HPDE6-E6E7 (cell line): ENCODE measurements at regions not wholly inside any gene's neighbourhood (a gene's known extent, or its start where the extent isn't known, plus 50 kb on each side); places are given as distances from the start of the nearest gene placed in this dataset.
A peak's percentile ranks its signal among the peaks of the same experiment; 100 is the strongest.
"Not testable (repeated sequence)": the region's sequence is repeated elsewhere in the genome, so short reads cannot be mapped to it uniquely, and the experiment has no call there.

Experiments used
- DNase-seq: peaks from one replicate; pipeline ENCODE4 v3.0.0; 2011; ENCODE audit warnings: missing footprints; ENCODE audit errors: extremely low spot score

DNA sequence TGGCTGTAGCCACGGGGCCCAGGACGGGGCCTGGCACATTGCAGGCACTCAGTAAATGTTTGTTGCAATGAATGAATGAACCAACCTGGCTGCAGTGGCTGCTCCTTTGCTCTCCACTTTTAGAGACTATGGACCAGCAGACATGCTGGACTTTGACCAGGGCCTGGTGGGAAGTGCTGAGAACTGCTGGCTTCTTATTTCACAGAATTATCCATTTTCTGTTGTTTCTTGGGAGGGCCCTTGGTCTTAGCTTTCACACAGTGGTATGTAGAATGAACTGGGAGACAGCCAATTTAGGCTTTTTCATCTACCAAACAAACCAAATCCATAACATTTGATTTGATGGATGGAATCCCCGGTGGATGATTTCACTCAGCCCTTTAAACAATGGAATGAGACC, 78.0 kb upstream of the LHFPL2 start:
- DNase-seq = no peak

DNA sequence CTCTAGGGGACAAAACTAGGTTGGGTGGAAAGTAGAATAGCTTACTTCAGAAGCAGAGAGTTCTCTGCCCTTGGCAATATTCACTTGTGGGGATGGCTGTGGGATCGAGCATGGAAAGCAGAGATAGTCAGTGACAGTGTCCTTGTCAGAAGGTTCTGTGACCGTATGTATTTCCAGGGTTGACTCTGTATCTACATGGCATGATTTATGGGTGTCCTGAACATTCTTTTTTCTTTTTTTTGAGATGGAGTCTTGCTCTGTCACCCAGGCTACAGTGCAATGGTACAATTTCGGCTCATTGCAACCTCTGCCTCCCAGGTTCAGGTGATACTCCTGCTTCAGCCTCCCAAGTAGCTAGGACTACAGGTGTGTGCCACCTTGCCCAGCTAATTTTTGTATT, 77.4 kb upstream of the LHFPL2 start:
- no peak for DNase-seq

DNA sequence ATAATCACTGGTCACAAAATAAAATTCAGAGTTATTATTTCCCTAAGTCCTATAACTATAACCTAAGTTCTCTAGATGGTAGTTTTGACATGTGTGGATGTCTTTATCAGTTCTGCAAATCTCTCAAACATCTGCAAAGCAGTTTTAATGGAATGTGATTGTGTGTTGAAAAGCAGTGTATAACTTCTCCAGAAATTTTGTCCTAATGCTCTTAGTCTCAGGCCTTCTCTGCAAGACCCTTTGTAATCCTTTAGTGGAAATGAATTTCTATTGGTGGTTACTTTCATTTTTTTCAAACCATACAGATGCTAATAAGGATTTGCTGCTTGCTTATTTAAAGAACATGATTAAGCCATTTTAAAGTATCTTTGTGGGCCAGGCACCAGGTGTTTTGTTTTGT, 75.5 kb upstream of the LHFPL2 start:
- no peak for DNase-seq

DNA sequence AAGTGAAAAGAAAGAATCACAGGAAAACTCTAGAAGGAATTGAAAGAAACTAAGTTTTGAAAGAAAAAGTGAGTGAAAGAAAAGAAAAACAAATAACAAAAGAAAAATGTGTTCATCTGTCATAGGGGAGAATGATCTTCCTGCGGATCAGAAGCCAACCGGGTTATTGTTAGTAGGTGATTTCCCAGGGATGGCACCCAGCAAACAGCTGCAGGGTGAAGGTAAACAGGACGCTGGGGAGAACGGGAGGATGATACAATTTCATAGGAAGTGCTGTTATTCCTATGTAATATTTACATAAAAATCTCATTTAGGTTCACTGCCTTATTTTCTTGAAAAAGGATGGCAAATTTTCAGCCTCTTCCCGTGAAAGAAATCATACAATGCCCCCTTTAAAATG, 72.4 kb upstream of the LHFPL2 start:
- DNase-seq = no peak

DNA sequence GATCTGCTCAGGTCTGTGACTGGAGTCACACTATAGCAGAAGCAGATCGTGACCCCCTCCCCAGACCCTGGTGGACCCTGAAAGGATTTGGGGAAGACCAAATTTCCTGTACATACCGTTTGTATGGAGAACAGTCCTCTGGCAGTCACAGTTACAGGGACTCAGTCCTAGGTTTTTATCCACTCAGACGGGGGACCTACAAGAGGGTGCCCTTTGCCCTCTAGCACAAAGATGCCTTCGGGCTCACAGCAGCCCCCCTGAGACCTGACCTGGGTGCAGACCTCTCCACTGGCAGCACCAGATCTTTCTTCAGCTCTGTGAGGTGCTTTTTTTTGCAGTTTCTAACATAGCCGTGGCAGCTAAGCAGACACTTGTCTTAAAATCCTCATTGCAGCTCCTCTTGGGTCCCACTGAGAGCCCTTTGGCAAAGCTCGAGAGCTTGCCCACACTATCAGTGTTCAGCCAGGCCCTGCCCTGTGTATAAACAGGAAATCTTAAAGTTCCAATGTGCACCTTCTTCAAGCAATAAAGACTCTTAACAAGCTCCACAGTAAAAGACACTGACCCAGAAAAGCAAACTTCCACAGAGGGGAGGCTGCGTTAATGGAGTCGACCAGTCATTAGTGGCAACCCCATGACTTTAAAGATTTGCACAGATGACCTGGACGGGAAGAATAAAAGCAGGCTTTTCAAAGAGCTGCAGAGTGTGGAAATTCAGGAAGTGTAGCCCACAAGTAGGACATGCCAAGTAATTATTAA, 71.8 kb upstream of the LHFPL2 start:
- DNase-seq = no peak

DNA sequence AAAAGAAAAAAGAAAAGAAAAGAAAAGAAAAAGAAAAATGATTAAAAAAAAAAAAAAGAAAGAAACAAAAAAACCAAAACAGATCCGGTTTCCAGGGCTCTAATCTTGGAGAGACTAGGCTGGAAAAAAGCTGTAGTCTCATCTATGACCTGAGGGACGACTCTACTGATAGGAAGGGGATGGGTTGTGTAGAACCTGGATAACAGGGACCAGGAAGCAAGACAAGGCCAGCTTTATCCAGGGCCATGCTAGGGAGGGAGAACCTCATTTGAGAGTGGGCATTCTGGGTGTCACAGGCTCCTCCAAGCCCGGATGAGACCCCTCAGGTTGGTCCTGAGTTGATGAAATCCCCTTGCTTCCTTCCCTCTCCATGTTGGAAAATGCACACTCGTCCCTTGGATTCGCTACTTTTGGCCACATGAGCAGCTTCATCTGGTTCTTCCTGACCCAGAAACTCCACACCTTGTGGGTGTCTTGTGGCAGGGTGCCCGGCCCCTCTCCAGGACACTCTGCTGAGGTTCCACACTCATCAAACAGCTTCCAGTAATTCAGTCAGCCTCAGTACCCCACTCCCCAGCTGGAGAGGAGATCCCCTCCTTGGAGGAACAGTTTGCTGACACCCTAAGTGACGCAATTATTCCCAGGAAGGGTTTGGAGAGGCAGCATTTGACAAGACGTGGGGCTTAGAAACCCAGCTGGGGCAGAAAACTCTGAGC, 71.1 kb upstream of the LHFPL2 start:
- DNase-seq = no peak

DNA sequence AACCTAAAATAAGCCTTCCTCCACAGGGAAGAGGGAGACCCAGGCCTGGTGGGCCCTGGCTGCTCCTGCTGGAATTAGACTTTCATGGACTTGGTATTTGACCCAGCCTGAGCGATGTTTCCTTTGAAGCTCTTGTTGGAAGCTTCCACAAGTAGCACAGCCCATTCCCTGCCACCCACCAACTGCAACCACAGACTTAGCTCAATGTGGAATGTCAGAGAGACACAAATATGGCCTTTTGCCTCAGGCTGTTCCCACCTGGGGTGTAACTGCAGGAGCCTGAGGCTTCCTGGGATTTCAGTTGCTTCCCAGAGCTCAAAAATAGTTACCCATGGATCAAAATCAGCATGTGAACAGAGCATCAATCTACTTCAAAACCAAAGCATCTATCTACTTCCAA, 70.3 kb upstream of the LHFPL2 start:
- DNase-seq = no peak

DNA sequence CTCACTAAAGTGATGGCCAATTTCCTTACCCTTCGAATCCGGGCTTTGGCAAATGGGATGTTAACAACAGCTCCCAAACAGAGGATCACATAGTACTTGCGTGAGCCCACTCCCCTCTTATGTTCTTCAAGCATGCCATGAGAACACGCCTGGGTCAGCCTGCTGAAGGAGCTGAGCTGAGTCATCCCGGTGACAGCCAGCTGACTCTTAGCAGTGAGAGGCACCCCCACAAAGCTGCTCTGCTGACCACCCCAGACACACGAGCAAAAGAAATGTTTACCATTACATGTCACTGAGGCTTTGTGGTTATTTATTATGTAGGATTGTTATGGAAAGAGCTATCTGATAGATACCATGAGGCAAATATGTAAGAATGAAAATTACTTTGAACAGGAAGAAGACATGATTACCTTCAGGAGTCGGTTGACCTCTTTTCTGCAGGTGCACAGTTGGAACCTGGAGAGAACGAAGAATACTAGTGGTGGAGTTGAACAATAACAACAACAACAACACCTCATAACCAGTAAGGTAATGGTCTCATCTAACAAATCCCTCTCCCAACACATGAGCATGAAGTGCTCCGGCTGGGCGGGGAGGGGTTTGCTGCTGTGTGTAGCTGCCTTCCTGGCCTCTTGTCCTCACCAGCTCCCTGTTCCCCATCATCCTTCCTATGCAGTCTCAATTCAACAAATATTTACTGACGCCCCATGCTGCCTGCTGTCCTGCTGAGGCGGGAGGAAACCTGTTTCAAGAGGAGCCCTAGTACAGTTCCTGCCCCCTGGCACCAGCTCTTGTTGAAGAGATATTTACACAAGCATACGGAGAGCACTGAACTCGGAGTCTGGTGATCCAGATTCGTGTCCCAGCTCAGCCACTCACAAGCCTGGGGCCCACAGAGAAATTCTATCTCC, 69.4 kb upstream of the LHFPL2 start:
- DNase-seq = no peak

DNA sequence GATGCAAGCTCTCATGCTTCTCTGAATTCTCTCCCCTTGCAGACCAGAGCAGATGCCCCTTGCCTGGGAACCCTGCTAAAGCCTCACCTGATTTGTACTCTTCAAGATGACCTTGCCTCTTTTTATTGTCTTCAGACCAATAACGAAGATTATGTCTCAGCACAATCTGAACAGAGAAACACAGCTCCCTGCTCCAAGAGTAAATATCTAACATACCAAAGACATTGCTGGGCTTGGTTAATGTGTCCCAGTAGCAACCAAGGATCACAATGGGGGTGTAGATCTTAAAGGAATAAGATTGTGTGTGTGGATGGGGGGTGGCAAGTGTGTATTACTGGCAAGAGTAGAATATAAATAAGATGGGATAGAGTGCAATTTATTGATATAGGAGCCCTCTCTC, 67.6 kb upstream of the LHFPL2 start:
- no peak for DNase-seq

DNA sequence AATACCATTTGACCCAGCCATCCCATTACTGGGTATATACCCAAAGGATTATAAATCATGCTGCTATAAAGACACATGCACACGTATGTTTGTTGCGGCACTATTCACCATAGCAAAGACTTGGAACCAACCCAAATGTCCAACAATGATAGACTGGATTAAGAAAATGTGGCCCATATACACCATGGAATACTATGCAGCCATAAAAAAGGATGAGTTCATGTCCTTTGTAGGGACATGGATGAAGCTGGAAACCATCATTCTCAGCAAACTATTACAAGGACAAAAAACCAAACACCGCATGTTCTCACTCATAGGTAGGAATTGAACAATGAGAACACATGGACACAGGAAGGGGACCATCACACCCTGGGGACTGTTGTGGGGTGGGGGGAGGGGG, 66.8 kb upstream of the LHFPL2 start:
- DNase-seq = not testable (repeated sequence)

DNA sequence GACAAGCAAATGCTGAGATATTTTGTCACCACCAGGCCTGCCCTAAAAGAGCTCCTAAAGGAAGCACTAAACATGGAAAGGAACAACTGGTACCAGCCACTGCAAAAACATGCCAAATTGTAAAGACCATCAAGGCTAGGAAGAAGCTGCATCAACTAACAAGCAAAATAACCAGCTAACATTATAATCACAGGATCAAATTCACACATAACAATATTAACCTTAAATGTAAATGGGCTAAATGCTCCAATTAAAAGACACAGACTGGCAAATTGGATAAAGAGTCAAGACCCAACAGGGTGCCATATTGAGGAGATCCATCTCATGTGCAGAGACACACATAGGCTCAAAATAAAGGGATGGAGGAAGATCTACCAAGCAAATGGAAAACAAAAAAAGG, 63.1 kb upstream of the LHFPL2 start:
- DNase-seq = not testable (repeated sequence)

DNA sequence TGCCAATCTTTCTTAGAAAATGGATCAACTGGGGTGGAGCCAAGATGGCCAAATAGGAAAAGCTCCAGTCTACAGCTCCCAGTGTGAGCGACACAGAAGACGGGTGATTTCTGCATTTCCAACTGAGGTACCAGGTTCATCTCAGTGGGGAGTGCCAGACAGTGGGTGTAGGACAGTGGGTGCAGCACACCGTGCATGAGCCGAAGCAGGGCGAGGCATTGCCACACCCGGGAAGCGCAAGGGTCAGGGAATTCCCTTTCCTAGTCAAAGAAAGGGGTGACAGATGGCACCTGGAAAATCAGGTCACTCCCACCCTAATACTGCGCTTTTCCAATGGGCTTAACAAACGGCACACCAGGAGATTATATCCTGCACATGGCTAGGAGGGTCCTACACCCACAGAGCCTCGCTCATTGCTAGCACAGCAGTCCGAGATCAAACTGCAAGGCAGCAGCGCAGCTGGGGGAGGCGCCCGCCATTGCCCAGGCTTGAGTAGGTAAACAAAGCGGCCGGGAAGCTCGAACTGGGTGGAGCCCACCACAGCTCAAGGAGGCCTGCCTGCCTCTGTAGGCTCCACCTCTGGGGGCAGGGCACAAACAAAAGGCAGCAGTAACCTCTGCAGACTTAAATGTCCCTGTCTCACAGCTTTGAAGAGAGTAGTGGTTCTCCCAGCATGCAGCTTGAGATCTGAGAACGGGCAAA, 61.3 kb upstream of the LHFPL2 start:
- DNase-seq = not testable (repeated sequence)

DNA sequence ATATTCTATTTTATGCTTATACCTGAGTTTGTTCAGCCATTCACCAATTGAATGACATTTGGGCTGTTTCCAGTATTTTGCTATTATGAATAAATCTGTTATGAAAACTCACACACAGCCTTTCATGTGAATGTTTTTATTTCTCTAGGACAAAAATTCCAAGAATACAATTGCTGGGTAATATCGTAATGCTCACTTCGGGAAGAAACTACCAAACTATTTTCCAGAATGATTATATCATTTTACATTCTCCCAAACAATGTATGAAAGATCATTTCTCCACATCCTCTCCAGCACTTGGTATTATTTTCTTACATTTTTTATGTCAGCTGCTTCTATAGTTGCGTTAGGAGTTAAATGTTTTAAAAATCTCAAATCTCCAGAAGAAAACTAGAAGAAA, 58.3 kb upstream of the LHFPL2 start:
- no peak for DNase-seq

DNA sequence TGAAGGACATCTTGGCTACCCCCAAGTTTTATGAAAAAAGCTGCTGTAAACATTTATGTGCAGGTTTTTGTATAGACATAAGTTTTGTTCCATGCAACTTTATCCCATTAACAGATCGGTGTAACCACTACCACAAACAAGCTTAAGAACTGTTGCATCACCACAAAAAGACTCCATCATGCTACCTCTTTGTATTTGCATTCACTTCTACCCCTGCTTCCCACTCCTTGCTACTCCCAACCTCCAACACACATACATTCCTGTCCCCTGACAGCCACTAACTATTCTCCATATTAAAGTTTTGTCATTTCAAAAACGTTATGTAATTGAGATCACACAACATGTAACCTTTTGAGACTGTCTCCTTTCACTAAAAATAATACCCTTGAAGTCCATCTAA, 57.8 kb upstream of the LHFPL2 start:
- DNase-seq = no peak

DNA sequence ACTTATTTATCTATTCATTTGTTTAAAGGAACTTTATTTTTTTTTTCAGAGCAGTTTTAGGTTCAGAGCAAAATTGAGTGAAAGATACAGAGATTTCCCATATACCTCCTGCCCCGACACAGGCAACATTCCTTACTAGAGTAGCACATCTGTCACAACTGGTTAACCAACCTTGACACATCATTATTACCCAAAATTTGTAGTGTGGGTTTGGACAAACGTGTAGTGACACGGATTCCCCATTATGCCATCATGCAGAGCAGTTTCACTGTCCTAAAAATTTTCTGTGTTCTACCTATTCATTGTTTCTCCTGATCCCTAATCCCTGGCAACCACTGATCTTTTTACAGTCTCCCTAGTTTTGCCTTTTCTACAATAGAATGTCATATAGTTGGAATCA, 57.3 kb upstream of the LHFPL2 start:
- DNase-seq = no peak

DNA sequence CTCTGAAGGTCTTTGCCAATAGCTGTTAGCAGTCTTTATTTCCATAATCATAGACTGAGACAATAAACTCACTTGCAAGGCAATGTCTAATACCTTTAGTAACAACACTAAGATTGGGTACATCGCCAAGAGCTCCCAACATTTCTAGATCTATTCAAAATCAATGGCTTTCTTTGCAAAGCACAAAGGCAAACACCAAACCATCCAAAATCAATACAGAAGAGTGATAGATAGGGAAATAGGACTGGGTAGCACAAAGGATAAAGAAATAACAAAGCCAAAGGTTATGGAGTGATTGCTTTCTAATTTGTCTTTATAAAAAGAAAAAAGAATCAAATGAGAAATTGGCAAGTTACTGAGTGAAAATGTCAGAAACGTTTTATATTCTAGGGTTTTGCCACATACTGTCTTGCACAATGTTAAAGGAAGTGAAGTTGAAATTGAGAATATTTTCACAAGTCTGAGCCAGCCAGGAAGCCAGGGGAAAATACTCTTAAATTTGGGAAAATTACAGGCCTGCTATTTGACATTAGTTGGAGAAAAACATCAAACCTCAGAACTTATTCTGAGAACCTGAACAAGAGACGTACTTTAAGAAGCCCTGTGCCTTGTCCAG, 53.3 kb upstream of the LHFPL2 start:
- DNase-seq = no peak

DNA sequence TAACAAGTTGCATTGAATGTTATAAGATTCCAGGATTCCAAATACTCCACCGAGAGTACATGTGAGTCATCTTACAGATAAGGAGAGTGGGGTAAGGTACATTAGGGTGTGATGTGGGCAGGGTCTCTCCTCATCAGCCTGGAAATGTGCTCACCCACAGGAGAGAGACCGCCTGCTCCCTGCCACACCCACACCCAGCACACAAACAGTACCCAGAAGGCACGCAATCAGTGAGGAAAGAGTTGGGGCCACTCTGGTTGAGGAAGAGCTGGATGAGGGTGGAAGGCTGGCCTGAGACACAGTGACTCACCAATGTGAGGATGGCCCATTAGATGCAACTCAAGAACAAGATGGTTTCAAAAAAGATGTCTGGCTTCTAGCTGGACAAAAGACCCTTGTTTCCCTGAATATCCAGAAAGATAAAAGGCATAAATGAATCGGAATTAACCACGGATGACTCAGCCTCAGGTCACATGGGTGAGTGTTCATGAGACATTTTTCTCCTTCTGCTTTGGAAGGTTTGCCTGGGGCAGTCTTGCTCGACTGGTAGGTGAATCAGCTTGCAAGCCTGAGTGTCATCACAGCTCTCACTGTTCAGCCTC, 51.1 kb upstream of the LHFPL2 start:
- peak; percentile 87 for DNase-seq

DNA sequence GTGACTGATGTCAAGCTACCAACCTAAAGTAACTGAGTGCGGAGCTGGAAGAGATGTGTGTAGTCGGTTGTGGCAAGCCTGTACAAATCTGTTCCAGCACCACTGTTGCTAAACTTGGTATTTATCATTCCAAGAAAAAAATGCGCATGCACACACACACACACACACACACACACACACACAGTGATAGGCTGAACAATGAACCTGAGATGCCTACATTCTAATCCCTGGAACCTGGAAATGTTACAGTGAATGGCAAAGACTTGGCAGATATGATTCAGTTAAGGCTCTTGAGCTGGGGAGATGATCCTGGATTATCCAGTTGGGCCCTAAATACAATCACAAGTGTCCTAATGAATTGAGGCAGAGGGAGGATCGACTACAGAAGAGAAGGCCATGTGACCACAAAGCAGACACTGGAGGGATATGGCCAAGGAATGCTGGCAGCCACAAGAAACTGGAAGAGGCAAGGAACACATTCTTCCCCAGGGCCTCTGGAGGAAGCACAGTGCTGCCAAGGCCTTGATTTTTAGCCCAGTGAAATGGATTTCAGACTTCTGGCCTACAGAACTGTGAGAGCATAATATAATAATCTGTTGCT, 49.7 kb upstream of the LHFPL2 start:
- no peak for DNase-seq
